PC-3 (cell line): ENCODE measurements at regions not wholly inside any gene's neighbourhood (a gene's known extent, or its start where the extent isn't known, plus 50 kb on each side); places are given as distances from the start of the nearest gene placed in this dataset.

Experiments
- ATAC-seq: fragments of 200-7000 bp; cut with Tn5 transposase; 2 replicates; pipeline ENCODE4 v1.9.1; 2020; ENCODE audit warnings: mild to moderate bottlenecking, moderate library complexity
- BruUV-seq: library from RNA; stranded (reverse); fragments of 400-500 nt; replicated peaks from 2 replicates; lab custom pipeline; 2021; lab: Mats Ljungman, UMichigan
- CTCF ChIA-PET: fragments of 300-600 bp; sonication (Branson Sonifier 250); formaldehyde crosslinking; loops from one replicate; lab custom pipeline; 2022; ENCODE audit warnings: antibody characterized with exemption; lab: Charles Lee
- POLR2A ChIA-PET: fragments of 300-600 bp; sonication (Branson Sonifier 250); formaldehyde crosslinking; loops from one replicate; lab custom pipeline; 2022; ENCODE audit warnings: antibody characterized with exemption; ENCODE audit not compliant: unreplicated experiment; lab: Charles Lee
- DNase-seq: peaks from one replicate; pipeline ENCODE4 v3.0.0-alpha.2; 2015
- H2AFZ ChIP-seq: fragments of 300-600 bp; sonication (generic); 2 replicates; pipeline ENCODE4 v1.6.0; 2016; ENCODE audit warnings: antibody characterized with exemption, low read length
- H3F3A ChIP-seq: fragments of 300-600 bp; sonication (generic); one replicate; pipeline ENCODE4 v1.6.0; 2017; ENCODE audit warnings: antibody characterized with exemption, low read length, control low read depth, mild to moderate bottlenecking; ENCODE audit not compliant: unreplicated experiment
- H3K27ac ChIP-seq: fragments of 300-600 bp; sonication (generic); 2 replicates; pipeline ENCODE4 v1.5.1; 2016; ENCODE audit warnings: mild to moderate bottlenecking, low read length
- H3K27me3 ChIP-seq: fragments of 300-600 bp; sonication (generic); 2 replicates; pipeline ENCODE4 v1.6.1; 2016; ENCODE audit warnings: low read length, mixed read lengths
- H3K36me3 ChIP-seq: fragments of 300-600 bp; sonication (generic); 2 replicates; pipeline ENCODE4 v1.6.1; 2016; ENCODE audit warnings: low read depth, mixed run types, low read length, mixed read lengths
- H3K4me1 ChIP-seq: fragments of 300-600 bp; sonication (generic); 2 replicates; pipeline ENCODE4 v1.5.1; 2016; ENCODE audit warnings: low read length; ENCODE audit not compliant: insufficient read depth
- H3K4me2 ChIP-seq: fragments of 300-600 bp; sonication (generic); 2 replicates; pipeline ENCODE4 v1.6.0; 2016; ENCODE audit warnings: low read length
- H3K4me3 ChIP-seq: fragments of 300-600 bp; sonication (generic); 2 replicates; pipeline ENCODE4 v1.5.1; 2016; ENCODE audit warnings: mild to moderate bottlenecking, low read length, mixed read lengths
- H3K79me2 ChIP-seq: fragments of 300-600 bp; sonication (generic); 2 replicates; pipeline ENCODE4 v1.6.1; 2017; ENCODE audit warnings: low read length, mixed read lengths
- H3K9ac ChIP-seq: fragments of 300-600 bp; sonication (generic); 2 replicates; pipeline ENCODE4 v1.6.0; 2016; ENCODE audit warnings: mild to moderate bottlenecking, low read length
- H3K9me2 ChIP-seq: fragments of 300-600 bp; sonication (generic); replicated peaks from 2 replicates; pipeline ENCODE4 v1.6.1; 2016; ENCODE audit warnings: mixed run types, low read length, mixed read lengths
- H3K9me3 ChIP-seq: fragments of 300-600 bp; sonication (generic); 2 replicates; pipeline ENCODE4 v1.6.1; 2016; ENCODE audit warnings: low read length, mixed read lengths
- H4K20me1 ChIP-seq: fragments of 300-600 bp; sonication (generic); 2 replicates; pipeline ENCODE4 v1.6.1; 2016; ENCODE audit warnings: low read length, mixed read lengths
- EZH2 ChIP-seq: fragments of 300-600 bp; sonication (generic); IDR thresholded peaks from one replicate; pipeline ENCODE4 v1.6.1; 2017; ENCODE audit warnings: antibody characterized with exemption, mild to moderate bottlenecking, low read length; ENCODE audit not compliant: unreplicated experiment
- EZH2phosphoT487 ChIP-seq: fragments of 300-600 bp; sonication (generic); IDR thresholded peaks from 2 replicates; pipeline ENCODE4 v1.6.1; 2018; ENCODE audit warnings: mild to moderate bottlenecking, antibody characterized with exemption, low read length, borderline replicate concordance
- intact Hi-C: fragments of 100-400 bp; cut with micrococcal nuclease; formaldehyde crosslinking; loops from 2 replicates; pipeline ENCODE4 v1.9.0; 2023
- TF ChIP-seq, protein P1 (sequence below): fragments of 300-600 bp; sonication (generic); conservative IDR thresholded peaks from 2 replicates; pipeline ENCODE4 v1.5.1; 2017; ENCODE audit warnings: antibody characterized with exemption, low read depth, mild to moderate bottlenecking, low read length

DNA sequence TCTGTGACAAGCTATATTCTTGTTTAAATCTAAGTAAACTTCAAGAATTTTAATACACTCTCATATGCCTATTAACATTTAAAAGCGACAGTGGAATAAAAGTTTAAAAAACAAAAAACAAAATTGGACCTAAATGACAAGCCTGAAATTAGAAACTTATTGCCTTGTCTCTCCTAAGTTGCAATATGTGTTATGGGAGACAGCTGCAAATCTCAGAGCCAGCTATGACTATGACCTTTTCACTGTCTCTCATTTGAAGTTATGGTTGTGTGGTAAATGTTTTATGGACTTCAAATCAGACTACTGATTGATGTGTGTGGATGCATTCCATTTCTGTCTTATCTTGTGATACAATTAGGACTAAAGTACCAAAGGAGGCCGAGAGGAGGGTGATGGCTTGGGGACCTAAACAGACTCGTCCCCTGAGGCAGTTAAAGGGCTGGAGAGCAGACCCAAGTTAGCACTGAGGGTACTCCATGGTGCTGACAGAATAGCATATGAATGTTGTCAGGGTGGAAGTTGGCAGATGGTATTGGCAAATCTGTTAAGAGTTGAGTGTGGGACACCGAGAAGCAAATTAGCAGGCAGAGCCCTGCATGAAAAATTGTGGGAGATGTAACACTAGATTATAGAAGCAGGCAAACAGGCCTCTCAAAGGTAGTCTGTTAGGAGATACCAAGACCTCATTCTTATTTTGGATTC, 930.1 kb upstream of the MAN1A1 start:
- intact Hi-C loops: no loop called here
- ChIA-PET POLR2A (no interaction called here), CTCF (no interaction called here)
- ATAC-seq (no peak), DNase-seq (no peak)
- H3K9ac ChIP-seq: no peak overlapping the region
- H3K27me3 ChIP-seq: no peaks in the 10 kb centered on the region
- TF ChIP-seq, protein P1, sequence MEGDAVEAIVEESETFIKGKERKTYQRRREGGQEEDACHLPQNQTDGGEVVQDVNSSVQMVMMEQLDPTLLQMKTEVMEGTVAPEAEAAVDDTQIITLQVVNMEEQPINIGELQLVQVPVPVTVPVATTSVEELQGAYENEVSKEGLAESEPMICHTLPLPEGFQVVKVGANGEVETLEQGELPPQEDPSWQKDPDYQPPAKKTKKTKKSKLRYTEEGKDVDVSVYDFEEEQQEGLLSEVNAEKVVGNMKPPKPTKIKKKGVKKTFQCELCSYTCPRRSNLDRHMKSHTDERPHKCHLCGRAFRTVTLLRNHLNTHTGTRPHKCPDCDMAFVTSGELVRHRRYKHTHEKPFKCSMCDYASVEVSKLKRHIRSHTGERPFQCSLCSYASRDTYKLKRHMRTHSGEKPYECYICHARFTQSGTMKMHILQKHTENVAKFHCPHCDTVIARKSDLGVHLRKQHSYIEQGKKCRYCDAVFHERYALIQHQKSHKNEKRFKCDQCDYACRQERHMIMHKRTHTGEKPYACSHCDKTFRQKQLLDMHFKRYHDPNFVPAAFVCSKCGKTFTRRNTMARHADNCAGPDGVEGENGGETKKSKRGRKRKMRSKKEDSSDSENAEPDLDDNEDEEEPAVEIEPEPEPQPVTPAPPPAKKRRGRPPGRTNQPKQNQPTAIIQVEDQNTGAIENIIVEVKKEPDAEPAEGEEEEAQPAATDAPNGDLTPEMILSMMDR: no peak
- no peak for TF ChIP-seq EZH2phosphoT487
- TF ChIP-seq EZH2: no peak
- no peaks in the 10 kb centered on the region for H3K79me2 ChIP-seq
- no TSS peak for BruUV-seq
- no peaks in the 10 kb centered on the region for H4K20me1 ChIP-seq
- no peak overlapping the region for H3K4me2 ChIP-seq
- no peak overlapping the region for H2AFZ ChIP-seq
- H3F3A ChIP-seq: no peaks in the 10 kb centered on the region
- H3K4me3 ChIP-seq: no peak overlapping the region
- H3K9me3 ChIP-seq: no peaks in the 10 kb centered on the region
- no peak overlapping the region for H3K27ac ChIP-seq
- H3K36me3 ChIP-seq: no peaks in the 10 kb centered on the region
- H3K9me2 ChIP-seq: no peaks in the 10 kb centered on the region
- H3K4me1 ChIP-seq: no peaks in the 10 kb centered on the region

DNA sequence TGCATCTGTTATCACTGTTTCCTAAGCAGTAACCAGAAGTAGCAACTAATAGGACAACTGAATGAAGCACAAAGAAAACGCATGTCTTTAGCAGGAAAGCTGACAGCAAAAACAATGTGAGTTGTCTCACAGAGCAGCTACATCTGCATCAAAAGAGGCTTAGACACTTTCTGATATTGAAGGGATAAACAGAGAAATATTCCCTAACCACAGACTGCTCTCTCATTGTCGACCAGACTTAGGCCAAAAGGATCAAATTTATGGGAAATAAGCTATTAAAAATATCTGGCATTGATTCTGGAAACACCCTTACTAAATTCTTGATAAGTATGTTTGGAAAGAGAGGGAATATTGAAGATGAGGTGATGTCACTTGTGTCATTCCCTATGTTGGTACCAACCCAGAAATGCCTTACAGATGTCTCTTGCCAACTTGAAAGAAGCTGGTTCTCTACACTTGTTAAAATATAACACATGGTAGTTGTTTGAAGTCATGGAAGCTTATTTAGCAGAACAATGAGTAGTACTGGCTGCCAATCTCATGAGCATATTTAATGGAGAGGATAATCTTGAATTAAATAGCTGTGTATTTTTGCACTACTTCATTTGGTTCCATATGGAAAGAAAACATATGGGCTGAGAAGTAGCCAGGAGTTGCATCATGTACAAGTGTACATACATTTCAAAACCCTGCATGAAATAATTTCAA, 929.3 kb upstream of the MAN1A1 start:
- no peak overlapping the region for H3K4me2 ChIP-seq
- H2AFZ ChIP-seq: no peak overlapping the region
- H3K9me2 ChIP-seq: no peaks in the 10 kb centered on the region
- no peak overlapping the region for H3K27ac ChIP-seq
- no peaks in the 10 kb centered on the region for H3K4me1 ChIP-seq
- BruUV-seq: no TSS peak
- no peaks in the 10 kb centered on the region for H3K27me3 ChIP-seq
- ChIA-PET CTCF (no interaction called here), POLR2A (no interaction called here)
- no peak overlapping the region for H3K4me3 ChIP-seq
- ATAC-seq: no peak
- no peak overlapping the region for H3K9ac ChIP-seq
- no peaks in the 10 kb centered on the region for H3K9me3 ChIP-seq
- intact Hi-C loops: no loop called here
- no peaks in the 10 kb centered on the region for H4K20me1 ChIP-seq
- H3K79me2 ChIP-seq: no peaks in the 10 kb centered on the region
- no peaks in the 10 kb centered on the region for H3F3A ChIP-seq
- TF ChIP-seq, protein P1: no peak
- TF ChIP-seq EZH2phosphoT487: no peak
- no peak for TF ChIP-seq EZH2
- no peaks in the 10 kb centered on the region for H3K36me3 ChIP-seq
- DNase-seq: no peak

DNA sequence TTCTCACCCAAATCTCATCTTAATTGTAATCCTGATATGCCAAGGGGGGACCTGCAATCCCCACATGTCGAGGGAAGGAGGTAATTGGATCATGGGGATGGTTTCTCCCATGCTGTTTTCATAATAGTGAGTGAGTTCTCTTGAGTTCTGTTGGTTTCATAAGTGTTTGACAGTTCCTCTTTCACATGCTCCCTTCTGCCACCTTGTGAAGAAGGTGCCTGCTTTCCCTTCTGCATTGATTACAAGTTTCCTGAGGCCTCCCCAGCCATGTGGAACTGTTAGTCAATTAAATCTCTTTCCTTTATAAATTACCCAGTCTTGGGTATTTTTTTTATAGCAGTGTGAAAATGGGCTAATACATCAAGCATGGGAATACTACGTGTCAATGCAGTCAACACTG, 925.0 kb upstream of the MAN1A1 start:
- Histone ChIP-seq H3K9me3 (no peaks in the 10 kb centered on the region), H3K9ac (no peak overlapping the region), H2AFZ (no peak overlapping the region), H3K4me1 (no peaks in the 10 kb centered on the region), H4K20me1 (no peaks in the 10 kb centered on the region), H3K4me3 (no peak overlapping the region), H3K79me2 (no peaks in the 10 kb centered on the region), H3K9me2 (no peaks in the 10 kb centered on the region), H3F3A (no peaks in the 10 kb centered on the region), H3K4me2 (no peak overlapping the region), H3K36me3 (no peaks in the 10 kb centered on the region), H3K27me3 (no peaks in the 10 kb centered on the region), H3K27ac (no peak overlapping the region)
- intact Hi-C loops: no loop called here
- BruUV-seq: no TSS peak
- TF ChIP-seq, protein P1: no peak
- no peak for TF ChIP-seq EZH2phosphoT487
- TF ChIP-seq EZH2: no peak
- DNase-seq (no peak), ATAC-seq (no peak)
- ChIA-PET CTCF (no interaction called here), POLR2A (no interaction called here)
